Prostate gland (tissue), 2 donors: ENCODE measurements at regions not wholly inside any gene's neighbourhood (a gene's known extent, or its start where the extent isn't known, plus 50 kb on each side); places are given as distances from the start of the nearest gene placed in this dataset.
"Not testable (repeated sequence)": the region's sequence is repeated elsewhere in the genome, so short reads cannot be mapped to it uniquely, and the experiment has no call there.

ENCODE experiments used
- DNase-seq: peaks from one replicate; pipeline ENCODE4 v3.0.0-alpha.2; 2019; ENCODE audit warnings: low spot score
- H3K27ac ChIP-seq, 2 donors: fragments of 200-600 bp; sonication (generic); 2 replicates each; pipeline ENCODE4 v1.5.1; 2017 to 2019
- H3K27me3 ChIP-seq: fragments of 200-600 bp; sonication (generic); replicated peaks from 2 replicates; pipeline ENCODE4 v1.5.1; 2019; ENCODE audit not compliant: insufficient read depth
- H3K36me3 ChIP-seq, 2 donors: fragments of 200-600 bp; sonication (generic); 1 replicate in 1 of 2; 2 replicates in 1 of 2; pipeline versions ENCODE4 v1.5.1 to v1.8.1; 2017 to 2019
- H3K4me1 ChIP-seq: fragments of 200-600 bp; sonication (generic); replicated peaks from 2 replicates; pipeline ENCODE4 v1.5.1; 2019
- H3K4me3 ChIP-seq, 2 donors: fragments of 200-600 bp; sonication (generic); 2 replicates each; pipeline ENCODE4 v1.5.1; 2017 to 2019
- H3K9me3 ChIP-seq: fragments of 200-600 bp; sonication (generic); 2 replicates; pipeline ENCODE4 v1.5.1; 2017
- POLR2A ChIP-seq: fragments of 450-650 bp; IDR thresholded peaks from one replicate; pipeline ENCODE4 v1.6.1; 2016; ENCODE audit warnings: antibody characterized with exemption, mild to moderate bottlenecking
- POLR2AphosphoS5 ChIP-seq: sonication (generic); formaldehyde crosslinking; IDR thresholded peaks from one replicate; pipeline ENCODE4 v1.6.1; 2017; ENCODE audit warnings: antibody characterized with exemption
- WGBS: methylation state at CpG from one replicate; pipeline ENCODE4 v1.1.5; 2018; 5-methylcytosine and 5-hydroxymethylcytosine counted together
- intact Hi-C: fragments of 100-400 bp; cut with DNase I; formaldehyde crosslinking; loops from one replicate; pipeline ENCODE4 v1.14.2; 2022
- TF ChIP-seq, protein P1 (sequence below), 4 experiments: fragments of 200-600 bp in 2 of 4; fragments of 450-650 bp in 2 of 4; sonication (generic) in 2 of 4; IDR thresholded peaks; 1 replicate in 3 of 4; 2 replicates in 1 of 4; pipeline ENCODE4 v1.5.1; 2016 to 2019; ENCODE audit warnings: antibody characterized with exemption in 4 of 4, mild to moderate bottlenecking in 2 of 4, moderate library complexity in 2 of 4

DNA sequence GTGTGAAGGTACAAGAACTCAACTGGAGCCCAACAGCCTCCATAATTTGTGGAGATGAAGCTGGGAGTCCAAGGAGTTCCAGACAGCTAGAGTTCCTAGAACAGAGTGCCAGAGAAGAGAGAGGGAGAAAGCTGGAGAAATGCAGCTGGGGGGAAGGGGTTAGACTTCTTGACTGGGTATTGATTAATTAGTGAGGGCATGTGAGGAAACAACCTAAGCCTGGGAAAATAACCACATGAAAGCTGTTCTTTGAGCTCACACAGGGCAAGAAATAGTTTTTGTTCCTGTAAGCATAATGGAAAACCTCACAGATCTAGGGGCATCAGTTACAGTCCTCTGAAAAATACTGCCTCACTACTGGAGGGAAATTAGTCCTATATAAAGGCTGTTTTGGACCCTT, 230.5 kb upstream of the FKBP1C start:
- Histone ChIP-seq H3K36me3 (no peaks in the 10 kb centered on the region), H3K27me3 (no peaks in the 10 kb centered on the region), H3K4me3 (no peak overlapping the region), H3K9me3 (no peaks in the 10 kb centered on the region), H3K27ac (no peak overlapping the region), H3K4me1 (no peaks in the 10 kb centered on the region)
- intact Hi-C loops = no loop called here
- no peak for TF ChIP-seq POLR2AphosphoS5
- no peak for TF ChIP-seq POLR2A
- TF ChIP-seq, protein P1, sequence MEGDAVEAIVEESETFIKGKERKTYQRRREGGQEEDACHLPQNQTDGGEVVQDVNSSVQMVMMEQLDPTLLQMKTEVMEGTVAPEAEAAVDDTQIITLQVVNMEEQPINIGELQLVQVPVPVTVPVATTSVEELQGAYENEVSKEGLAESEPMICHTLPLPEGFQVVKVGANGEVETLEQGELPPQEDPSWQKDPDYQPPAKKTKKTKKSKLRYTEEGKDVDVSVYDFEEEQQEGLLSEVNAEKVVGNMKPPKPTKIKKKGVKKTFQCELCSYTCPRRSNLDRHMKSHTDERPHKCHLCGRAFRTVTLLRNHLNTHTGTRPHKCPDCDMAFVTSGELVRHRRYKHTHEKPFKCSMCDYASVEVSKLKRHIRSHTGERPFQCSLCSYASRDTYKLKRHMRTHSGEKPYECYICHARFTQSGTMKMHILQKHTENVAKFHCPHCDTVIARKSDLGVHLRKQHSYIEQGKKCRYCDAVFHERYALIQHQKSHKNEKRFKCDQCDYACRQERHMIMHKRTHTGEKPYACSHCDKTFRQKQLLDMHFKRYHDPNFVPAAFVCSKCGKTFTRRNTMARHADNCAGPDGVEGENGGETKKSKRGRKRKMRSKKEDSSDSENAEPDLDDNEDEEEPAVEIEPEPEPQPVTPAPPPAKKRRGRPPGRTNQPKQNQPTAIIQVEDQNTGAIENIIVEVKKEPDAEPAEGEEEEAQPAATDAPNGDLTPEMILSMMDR (IDR thresholded peaks at IDR 0.05) = no peak
- DNase-seq = no peak

GRCh38 chr6:62982951-62983350, 228.3 kb upstream of the FKBP1C start:
- no peaks in the 10 kb centered on the region for H3K36me3 ChIP-seq
- H3K4me3 ChIP-seq = no peak overlapping the region
- intact Hi-C loops = no loop called here
- H3K27ac ChIP-seq = no peak overlapping the region
- TF ChIP-seq POLR2AphosphoS5 (no peak), POLR2A (no peak)
- TF ChIP-seq, protein P1 (IDR thresholded peaks at IDR 0.05) = no peak
- DNase-seq = no peak
- no peaks in the 10 kb centered on the region for H3K9me3 ChIP-seq
- H3K4me1 ChIP-seq = no peaks in the 10 kb centered on the region
- H3K27me3 ChIP-seq = no peaks in the 10 kb centered on the region
- 69% methylated on average over 2 of the region's 2 CpGs for WGBS

DNA sequence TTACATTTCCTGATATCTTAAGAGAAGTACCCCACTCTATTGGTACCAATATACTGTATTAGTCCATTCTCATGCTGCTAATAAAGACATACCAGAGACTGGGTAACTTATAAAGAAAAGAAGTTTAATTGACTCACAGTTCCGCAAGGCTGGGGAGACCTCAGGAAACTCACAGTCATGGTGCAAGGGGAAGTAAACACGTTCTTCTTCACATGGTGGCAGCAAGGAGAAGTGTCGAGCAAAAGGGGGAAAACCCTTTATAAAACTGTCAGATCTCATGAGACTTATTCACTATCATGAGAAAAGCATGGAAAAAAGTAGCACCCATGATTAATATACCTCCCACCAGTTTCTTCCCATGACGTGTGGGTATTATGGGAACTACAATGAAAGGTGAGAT, 219.6 kb upstream of the FKBP1C start:
- H3K36me3 ChIP-seq, H3K4me3 ChIP-seq, DNase-seq, H3K4me1 ChIP-seq, H3K27me3 ChIP-seq, intact Hi-C loops, H3K9me3 ChIP-seq, H3K27ac ChIP-seq: not testable (repeated sequence)
- 77% methylated on average over 4 of the region's 4 CpGs for WGBS

- Histone ChIP-seq H3K9me3 (no peaks in the 10 kb centered on the region), H3K27me3 (no peaks in the 10 kb centered on the region), H3K4me1 (no peaks in the 10 kb centered on the region), H3K27ac (no peak overlapping the region), H3K36me3 (no peaks in the 10 kb centered on the region), H3K4me3 (no peak overlapping the region)
- intact Hi-C loops = no loop called here
- no peak for TF ChIP-seq POLR2A
- TF ChIP-seq POLR2AphosphoS5 = no peak
- TF ChIP-seq, protein P1 (IDR thresholded peaks at IDR 0.05) = no peak
- DNase-seq = no peak
Observed at GRCh38 chr6:62993951-62994350, 217.3 kb upstream of the FKBP1C start.

GRCh38 chr6:62998022-62998421, 213.2 kb upstream of the FKBP1C start:
- Histone ChIP-seq H3K27ac (no peak overlapping the region), H3K9me3 (no peaks in the 10 kb centered on the region), H3K36me3 (no peaks in the 10 kb centered on the region), H3K4me1 (no peaks in the 10 kb centered on the region), H3K4me3 (no peak overlapping the region), H3K27me3 (no peaks in the 10 kb centered on the region)
- no peak for DNase-seq
- 80% methylated on average over 2 of the region's 2 CpGs for WGBS
- TF ChIP-seq POLR2A = no peak
- TF ChIP-seq, protein P1 (IDR thresholded peaks at IDR 0.05) = no peak
- no peak for TF ChIP-seq POLR2AphosphoS5
- intact Hi-C loops = no loop called here

GRCh38 chr6:62999242-62999641, 212.0 kb upstream of the FKBP1C start:
- H3K27ac ChIP-seq, DNase-seq, intact Hi-C loops, H3K27me3 ChIP-seq, H3K4me3 ChIP-seq, H3K9me3 ChIP-seq, H3K4me1 ChIP-seq, H3K36me3 ChIP-seq: not testable (repeated sequence)
- 37% methylated on average over 3 of the region's 3 CpGs for WGBS
